CD4-positive, alpha-beta T cell treated with Interleukin-2 at 100 ng/mL for 4 hours (primary cell): ENCODE measurements at regions not wholly inside any gene's neighbourhood (a gene's known extent, or its start where the extent isn't known, plus 50 kb on each side); places are given as distances from the start of the nearest gene placed in this dataset.
"Not testable (repeated sequence)": the region's sequence is repeated elsewhere in the genome, so short reads cannot be mapped to it uniquely, and the experiment has no call there.

ENCODE experiments used
- DNase-seq: peaks from one replicate; pipeline ENCODE4 v3.0.0-alpha.2; 2020; ENCODE audit warnings: low spot score

- DNase-seq: no peak
Observed at GRCh38 chr7:20520530-20520929, 94.9 kb upstream of the ABCB5 start.

- no peak for DNase-seq
Observed at GRCh38 chr7:20521243-20521642, 94.2 kb upstream of the ABCB5 start.

- DNase-seq: no peak
Observed at GRCh38 chr7:20529260-20529659, 86.2 kb upstream of the ABCB5 start.

GRCh38 chr7:20532890-20533289, 82.6 kb upstream of the ABCB5 start:
- DNase-seq: no peak

- no peak for DNase-seq
Observed at GRCh38 chr7:20534543-20534942, 80.9 kb upstream of the ABCB5 start.

GRCh38 chr7:20535541-20535940, 79.9 kb upstream of the ABCB5 start:
- no peak for DNase-seq

GRCh38 chr7:20539201-20539600, 76.3 kb upstream of the ABCB5 start:
- no peak for DNase-seq

- DNase-seq: no peak
Observed at GRCh38 chr7:20541608-20542349, 73.7 kb upstream of the ABCB5 start.

- no peak for DNase-seq
Observed at GRCh38 chr7:20542594-20542993, 72.9 kb upstream of the ABCB5 start.

- no peak for DNase-seq
Observed at GRCh38 chr7:20543500-20543899, 72.0 kb upstream of the ABCB5 start.

GRCh38 chr7:20545016-20545415, 70.5 kb upstream of the ABCB5 start:
- DNase-seq: no peak

- DNase-seq: not testable (repeated sequence)
Observed at GRCh38 chr7:20546958-20547357, 68.5 kb upstream of the ABCB5 start.

- DNase-seq: no peak
Observed at GRCh38 chr7:20554072-20554471, 61.4 kb upstream of the ABCB5 start.

- DNase-seq: no peak
Observed at GRCh38 chr7:20556091-20556490, 59.4 kb upstream of the ABCB5 start.

GRCh38 chr7:20557116-20557515, 58.4 kb upstream of the ABCB5 start:
- DNase-seq: no peak

GRCh38 chr7:20558963-20559716, 56.3 kb upstream of the ABCB5 start:
- no peak for DNase-seq

GRCh38 chr7:20559883-20560282, 55.6 kb upstream of the ABCB5 start:
- DNase-seq: no peak

- no peak for DNase-seq
Observed at GRCh38 chr7:20560325-20561180, 54.9 kb upstream of the ABCB5 start.

- DNase-seq: no peak
Observed at GRCh38 chr7:20561466-20561865, 54.0 kb upstream of the ABCB5 start.

GRCh38 chr7:20561908-20562307, 53.6 kb upstream of the ABCB5 start:
- no peak for DNase-seq

GRCh38 chr7:20562461-20562860, 53.0 kb upstream of the ABCB5 start:
- no peak for DNase-seq
